ENCODE measurements at regions not wholly inside any gene's neighbourhood (a gene's known extent, or its start where the extent isn't known, plus 50 kb on each side); places are given as distances from the start of the nearest gene placed in this dataset.

- TF ChIP-seq FOXM1 (IDR thresholded peaks at IDR 0.05; ENCODE audit: borderline replicate concordance, low read depth), result no peak
- no peak for TF ChIP-seq YY1 (IDR thresholded peaks at IDR 0.05; ENCODE audit: low read depth)
- TF ChIP-seq EP300 (IDR thresholded peaks at IDR 0.05; ENCODE audit: borderline replicate concordance), result no peak
- TF ChIP-seq TAF1 (IDR thresholded peaks at IDR 0.05; ENCODE audit: low read depth), result no peak
- no peak for TF ChIP-seq RAD21 (IDR thresholded peaks at IDR 0.05; ENCODE audit: low read depth)
- TF ChIP-seq CEBPB (IDR thresholded peaks at IDR 0.05), result no peak
- TF ChIP-seq MAX (IDR thresholded peaks at IDR 0.05), result no peak
- TF ChIP-seq TEAD4 (IDR thresholded peaks at IDR 0.05), result no peak
- TF ChIP-seq REST (IDR thresholded peaks at IDR 0.05; ENCODE audit: low read depth), result no peak
- no peak for TF ChIP-seq USF1 (IDR thresholded peaks at IDR 0.05)
Measured at GRCh38 chr19:28061111-28061510, 1151.8 kb downstream of the UQCRFS1 start.

Data from Ishikawa (cell line).